Neural cell (in vitro differentiated cells): ENCODE measurements at regions not wholly inside any gene's neighbourhood (a gene's known extent, or its start where the extent isn't known, plus 50 kb on each side); places are given as distances from the start of the nearest gene placed in this dataset.

Source experiments
- H2AFZ ChIP-seq: fragments of 200-600, 300-800 bp; sonication (generic), shearing (Covaris generic); 2 replicates; pipeline ENCODE4 v1.6.0; 2014; ENCODE audit warnings: low read depth, mild to moderate bottlenecking, antibody characterized with exemption, low read length, moderate library complexity
- H3F3A ChIP-seq: fragments of 200-600 bp; shearing (Covaris generic); 2 replicates; pipeline ENCODE4 v1.6.1; 2016; ENCODE audit warnings: mild to moderate bottlenecking, moderate library complexity, mixed read lengths, antibody characterized with exemption, low read length; ENCODE audit not compliant: insufficient read depth, poor library complexity, severe bottlenecking
- H3K27ac ChIP-seq: fragments of 200-600, 300-800 bp; sonication (generic), shearing (Covaris generic); 2 replicates; pipeline ENCODE4 v1.5.1; 2014; ENCODE audit warnings: mild to moderate bottlenecking, low read length, moderate library complexity
- H3K27me3 ChIP-seq: fragments of 300-800, 200-600 bp; sonication (generic), shearing (Covaris generic); 2 replicates; pipeline ENCODE4 v1.6.0; 2014; ENCODE audit warnings: mild to moderate bottlenecking, low read depth, low read length, moderate library complexity; ENCODE audit not compliant: insufficient read depth
- H3K36me3 ChIP-seq: fragments of 300-800, 200-600 bp; sonication (generic), shearing (Covaris generic); 2 replicates; pipeline ENCODE4 v1.5.1; 2014; ENCODE audit warnings: mild to moderate bottlenecking, antibody characterized with exemption, low read length, moderate library complexity; ENCODE audit not compliant: insufficient read depth
- H3K4me2 ChIP-seq: fragments of 300-800, 200-600 bp; sonication (generic), shearing (Covaris generic); 2 replicates; pipeline ENCODE4 v1.6.0; 2014; ENCODE audit warnings: mild to moderate bottlenecking, low read length
- H3K4me3 ChIP-seq: fragments of 300-800, 200-600 bp; sonication (generic), shearing (Covaris generic); 2 replicates; pipeline ENCODE4 v1.5.1; 2014; ENCODE audit warnings: mild to moderate bottlenecking, low read length, moderate library complexity
- H3K79me2 ChIP-seq: fragments of 200-600 bp; shearing (Covaris generic); replicated peaks from 2 replicates; pipeline ENCODE4 v1.6.0; 2014; ENCODE audit warnings: mild to moderate bottlenecking, low read length, moderate library complexity; ENCODE audit not compliant: insufficient read depth
- H3K9ac ChIP-seq: fragments of 300-800, 200-600 bp; sonication (generic), shearing (Covaris generic); 2 replicates; pipeline ENCODE4 v1.6.1; 2016; ENCODE audit warnings: mild to moderate bottlenecking, low read length, mixed read lengths
- H3K9me2 ChIP-seq: fragments of 200-600 bp; shearing (Covaris generic); 2 replicates; pipeline ENCODE4 v1.6.1; 2016; ENCODE audit warnings: mild to moderate bottlenecking, low read length, mixed read lengths; ENCODE audit not compliant: insufficient read depth
- H3K9me3 ChIP-seq: fragments of 200-600, 300-800 bp; sonication (generic), shearing (Covaris generic); 2 replicates; pipeline ENCODE4 v1.6.1; 2016; ENCODE audit warnings: mild to moderate bottlenecking, mixed run types, low read length, moderate library complexity, mixed read lengths
- H4K20me1 ChIP-seq: fragments of 200-600 bp; shearing (Covaris generic); 2 replicates; pipeline ENCODE4 v1.6.1; 2016; ENCODE audit warnings: mild to moderate bottlenecking, mixed run types; ENCODE audit not compliant: insufficient read depth
- EP300 ChIP-seq: fragments of 450-650 bp; conservative IDR thresholded peaks from 2 replicates; pipeline ENCODE4 v1.6.1; 2014; ENCODE audit warnings: antibody characterized with exemption, mild to moderate bottlenecking, moderate library complexity; ENCODE audit not compliant: poor library complexity, severe bottlenecking
- EZH2 ChIP-seq: fragments of 200-600, 300-800 bp; shearing (Covaris generic), sonication (generic); IDR thresholded peaks from 2 replicates; pipeline ENCODE4 v1.6.1; 2014; ENCODE audit warnings: antibody characterized with exemption, low read length, borderline replicate concordance, mild to moderate bottlenecking; ENCODE audit not compliant: insufficient read depth, poor library complexity, severe bottlenecking
- MXI1 ChIP-seq: fragments of 450-650 bp; conservative IDR thresholded peaks from 2 replicates; pipeline ENCODE4 v1.6.1; 2014; ENCODE audit warnings: antibody characterized with exemption, mild to moderate bottlenecking; ENCODE audit not compliant: poor library complexity, severe bottlenecking
- POLR2AphosphoS5 ChIP-seq: IDR thresholded peaks from 2 replicates; pipeline ENCODE4 v1.6.1; 2012
- RAD21 ChIP-seq: fragments of 450-650 bp; conservative IDR thresholded peaks from 2 replicates; pipeline ENCODE4 v1.6.1; 2014; ENCODE audit warnings: antibody characterized with exemption, mild to moderate bottlenecking, moderate library complexity
- REST ChIP-seq: IDR thresholded peaks from 2 replicates; pipeline ENCODE4 v1.6.1; 2012; ENCODE audit warnings: borderline replicate concordance
- SMC3 ChIP-seq: fragments of 450-650 bp; conservative IDR thresholded peaks from 2 replicates; pipeline ENCODE4 v1.6.1; 2014; ENCODE audit warnings: antibody characterized with exemption, mild to moderate bottlenecking, moderate library complexity; ENCODE audit not compliant: poor library complexity
- TAF1 ChIP-seq: IDR thresholded peaks from 2 replicates; pipeline ENCODE4 v1.6.1; 2012; ENCODE audit warnings: low read depth
- TF ChIP-seq, protein P1 (sequence below): fragments of 450-650 bp; IDR thresholded peaks from 2 replicates; pipeline ENCODE4 v1.5.1; 2014; ENCODE audit warnings: antibody characterized with exemption, mild to moderate bottlenecking, moderate library complexity; ENCODE audit not compliant: poor library complexity, severe bottlenecking

DNA sequence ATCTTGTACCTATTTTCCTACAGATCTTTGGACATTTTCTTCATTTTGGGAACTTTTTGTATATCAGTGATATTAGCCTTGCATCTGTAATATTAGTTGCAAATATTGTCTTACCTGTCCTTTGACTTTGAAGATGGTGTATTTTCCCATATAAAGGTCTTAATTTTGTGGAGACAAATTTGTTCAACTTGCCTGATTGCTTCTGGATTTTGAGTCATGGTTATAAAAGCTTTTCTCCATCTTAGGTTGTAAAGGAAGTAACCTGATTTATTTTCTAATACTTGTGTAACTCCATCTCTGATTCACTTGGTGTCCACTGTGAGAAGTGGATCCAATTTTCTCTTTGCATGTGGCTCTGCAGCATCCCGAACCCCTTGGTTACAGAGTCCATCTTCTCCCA lies 97.7 kb upstream of the OTOS start:
- TF ChIP-seq MXI1 (no peak), EZH2 (no peak), POLR2AphosphoS5 (no peak), TAF1 (no peak), EP300 (no peak), RAD21 (no peak), SMC3 (no peak)
- TF ChIP-seq, protein P1, sequence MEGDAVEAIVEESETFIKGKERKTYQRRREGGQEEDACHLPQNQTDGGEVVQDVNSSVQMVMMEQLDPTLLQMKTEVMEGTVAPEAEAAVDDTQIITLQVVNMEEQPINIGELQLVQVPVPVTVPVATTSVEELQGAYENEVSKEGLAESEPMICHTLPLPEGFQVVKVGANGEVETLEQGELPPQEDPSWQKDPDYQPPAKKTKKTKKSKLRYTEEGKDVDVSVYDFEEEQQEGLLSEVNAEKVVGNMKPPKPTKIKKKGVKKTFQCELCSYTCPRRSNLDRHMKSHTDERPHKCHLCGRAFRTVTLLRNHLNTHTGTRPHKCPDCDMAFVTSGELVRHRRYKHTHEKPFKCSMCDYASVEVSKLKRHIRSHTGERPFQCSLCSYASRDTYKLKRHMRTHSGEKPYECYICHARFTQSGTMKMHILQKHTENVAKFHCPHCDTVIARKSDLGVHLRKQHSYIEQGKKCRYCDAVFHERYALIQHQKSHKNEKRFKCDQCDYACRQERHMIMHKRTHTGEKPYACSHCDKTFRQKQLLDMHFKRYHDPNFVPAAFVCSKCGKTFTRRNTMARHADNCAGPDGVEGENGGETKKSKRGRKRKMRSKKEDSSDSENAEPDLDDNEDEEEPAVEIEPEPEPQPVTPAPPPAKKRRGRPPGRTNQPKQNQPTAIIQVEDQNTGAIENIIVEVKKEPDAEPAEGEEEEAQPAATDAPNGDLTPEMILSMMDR = no peak
- Histone ChIP-seq H3K9ac (no peak overlapping the region), H3K9me3 (no peaks in the 10 kb centered on the region), H3K4me3 (no peak overlapping the region), H3K4me2 (no peak overlapping the region), H4K20me1 (no peaks in the 10 kb centered on the region), H3K9me2 (no peaks in the 10 kb centered on the region), H3F3A (no peaks in the 10 kb centered on the region), H3K27me3 (no peaks in the 10 kb centered on the region), H3K79me2 (no peaks in the 10 kb centered on the region), H2AFZ (no peak overlapping the region), H3K27ac (no peak overlapping the region), H3K36me3 (no peaks in the 10 kb centered on the region)

DNA sequence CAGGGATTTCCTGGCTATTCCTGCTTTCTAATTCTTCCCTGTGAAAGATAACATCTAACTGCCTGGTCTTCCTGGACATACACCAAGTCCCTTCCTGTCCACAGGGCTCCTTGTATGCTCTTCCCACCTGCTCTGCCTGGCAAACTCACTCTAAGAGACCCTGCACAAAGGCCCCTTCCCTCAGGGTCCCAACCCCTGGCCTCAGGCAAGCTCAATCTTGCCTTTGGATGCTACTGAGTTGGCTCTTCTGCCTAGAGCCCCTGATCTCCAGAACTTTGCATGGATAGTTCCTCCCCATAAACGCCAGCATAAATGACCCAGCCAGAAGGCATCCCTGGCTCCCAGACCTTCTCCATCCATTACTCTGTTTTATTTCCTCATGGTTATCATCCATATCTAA lies 98.3 kb upstream of the OTOS start:
- Histone ChIP-seq H3K9me3 (no peaks in the 10 kb centered on the region), H3F3A (no peaks in the 10 kb centered on the region), H3K9me2 (no peaks in the 10 kb centered on the region), H4K20me1 (no peaks in the 10 kb centered on the region), H3K4me3 (no peak overlapping the region), H3K36me3 (no peaks in the 10 kb centered on the region), H3K4me2 (no peak overlapping the region), H3K27ac (no peak overlapping the region), H3K79me2 (no peaks in the 10 kb centered on the region), H3K27me3 (no peaks in the 10 kb centered on the region), H3K9ac (no peak overlapping the region), H2AFZ (no peak overlapping the region)
- no peak for TF ChIP-seq TAF1
- TF ChIP-seq SMC3 = no peak
- no peak for TF ChIP-seq EP300
- TF ChIP-seq MXI1 = no peak
- TF ChIP-seq RAD21 = no peak
- no peak for TF ChIP-seq REST
- TF ChIP-seq POLR2AphosphoS5 = no peak

DNA sequence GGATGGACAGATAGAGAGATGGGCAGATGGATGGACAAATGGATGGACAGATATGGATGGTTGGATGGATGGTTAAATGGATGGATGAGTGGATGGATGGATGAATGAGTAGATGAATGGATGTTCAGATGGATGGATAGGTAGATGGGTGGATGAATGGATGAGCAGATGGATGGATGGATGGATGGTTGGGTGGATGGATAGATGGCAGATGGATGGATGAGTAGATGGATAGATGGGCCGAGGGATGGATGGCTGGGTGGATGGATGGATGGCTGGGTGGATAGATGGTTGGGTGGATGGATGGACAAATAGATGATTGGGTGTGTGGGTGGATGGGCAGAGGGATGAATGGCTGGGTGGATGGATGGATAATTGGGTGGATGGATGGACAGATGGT lies 98.9 kb upstream of the OTOS start:
- Histone ChIP-seq H3K9ac (no peak overlapping the region), H3K79me2 (no peaks in the 10 kb centered on the region), H3K27me3 (no peaks in the 10 kb centered on the region), H3K9me3 (no peaks in the 10 kb centered on the region), H3K9me2 (no peaks in the 10 kb centered on the region), H3F3A (no peaks in the 10 kb centered on the region), H3K4me2 (no peak overlapping the region), H3K27ac (no peak overlapping the region), H3K36me3 (no peaks in the 10 kb centered on the region), H2AFZ (no peak overlapping the region), H3K4me3 (no peak overlapping the region), H4K20me1 (no peaks in the 10 kb centered on the region)
- no peak for TF ChIP-seq EP300
- TF ChIP-seq RAD21 = no peak
- TF ChIP-seq, protein P1 = no peak
- TF ChIP-seq REST = no peak
- TF ChIP-seq POLR2AphosphoS5 = no peak
- no peak for TF ChIP-seq TAF1
- TF ChIP-seq EZH2 = no peak
- no peak for TF ChIP-seq SMC3
- no peak for TF ChIP-seq MXI1
